HK-2 (cell line): ENCODE measurements at regions not wholly inside any gene's neighbourhood (a gene's known extent, or its start where the extent isn't known, plus 50 kb on each side); places are given as distances from the start of the nearest gene placed in this dataset.

Source experiments
- DNase-seq: peaks from one replicate; pipeline ENCODE4 v3.0.0-alpha.2; 2018; ENCODE audit not compliant: unreplicated experiment

- DNase-seq: no peak
Observed at GRCh38 chr1:175865041-175865766, 121.8 kb upstream of the TNR start.

GRCh38 chr1:175864625-175865024, 121.2 kb upstream of the TNR start:
- DNase-seq: no peak

DNA sequence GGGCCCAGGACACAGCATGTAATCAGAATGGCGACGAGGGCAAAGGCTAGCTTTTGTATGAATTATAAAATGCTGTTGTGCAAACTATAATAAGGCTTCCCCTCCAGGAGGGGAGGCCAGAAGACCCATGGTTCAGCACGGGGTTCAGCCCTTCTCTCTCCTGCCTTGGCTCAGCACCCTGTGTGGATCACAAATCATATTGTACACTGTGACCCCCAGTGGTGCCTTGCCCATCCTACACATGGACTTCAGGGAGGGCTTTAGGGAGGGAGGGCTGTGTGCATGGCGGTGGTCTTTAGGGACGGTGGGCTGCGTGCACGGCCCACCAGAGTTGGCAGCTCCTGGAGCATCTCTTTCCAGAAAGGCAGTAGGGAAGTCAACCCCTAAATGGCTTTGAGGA, 120.8 kb upstream of the TNR start:
- DNase-seq: no peak

DNA sequence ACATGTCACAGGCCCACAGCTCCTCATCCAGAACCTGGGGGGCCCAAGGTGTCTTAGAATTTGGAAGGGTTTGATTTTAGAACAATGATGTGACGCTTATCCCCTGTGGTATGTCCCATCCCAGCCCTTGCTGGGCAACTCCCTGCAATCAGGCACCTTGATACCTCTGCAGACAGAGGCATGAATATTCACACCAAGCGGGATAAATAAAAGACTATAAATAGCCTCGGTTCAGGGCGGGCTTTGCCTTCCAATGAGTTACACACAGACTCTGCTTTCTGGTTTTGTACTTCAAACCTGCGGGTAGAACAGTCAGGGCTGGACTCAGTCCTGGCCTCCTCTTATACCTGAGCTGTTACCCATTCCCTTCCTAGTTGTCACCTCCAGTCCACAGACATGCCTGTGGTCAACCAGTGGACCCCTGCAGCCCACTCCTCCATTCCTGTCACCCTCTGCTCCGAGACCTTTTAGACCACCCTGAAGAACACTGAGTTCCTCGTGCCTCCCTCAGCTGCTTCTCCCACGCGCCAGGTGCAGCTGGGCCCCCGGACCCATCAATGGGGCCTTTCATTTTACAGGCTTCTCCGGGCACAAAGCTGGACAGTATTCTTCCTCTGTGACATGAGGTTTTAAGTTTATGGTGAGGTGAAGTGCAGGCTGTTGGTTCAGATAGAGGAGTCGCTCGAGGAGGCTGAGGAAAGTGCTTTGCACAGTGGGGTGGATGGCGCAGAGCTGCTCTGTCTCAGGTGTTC, 120.1 kb upstream of the TNR start:
- DNase-seq: no peak

DNA sequence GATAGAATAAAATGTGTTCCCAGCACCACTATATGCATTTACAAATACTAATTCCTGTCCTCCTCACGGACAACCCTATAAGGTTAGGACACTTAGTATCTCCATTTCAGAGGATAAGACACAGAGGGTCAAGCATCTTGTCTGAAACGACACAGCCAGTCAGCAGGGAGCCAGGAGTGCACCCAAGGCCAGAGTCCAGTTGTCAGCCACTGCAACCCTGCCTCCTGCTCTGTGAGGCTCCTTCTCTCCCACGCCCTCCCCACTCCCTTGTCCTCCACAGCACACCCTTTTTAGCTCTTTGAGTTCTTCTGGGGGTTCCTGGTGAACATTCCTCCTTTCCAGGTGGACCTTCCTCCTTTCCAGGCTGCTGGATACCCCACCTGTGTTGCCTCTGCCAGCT, 119.0 kb upstream of the TNR start:
- no peak for DNase-seq

GRCh38 chr1:175861626-175862367, 118.4 kb upstream of the TNR start:
- DNase-seq: no peak

GRCh38 chr1:175857756-175858155, 114.4 kb upstream of the TNR start:
- DNase-seq: no peak

GRCh38 chr1:175853681-175854080, 110.3 kb upstream of the TNR start:
- DNase-seq: no peak

GRCh38 chr1:175851749-175852148, 108.4 kb upstream of the TNR start:
- no peak for DNase-seq

- no peak for DNase-seq
Observed at GRCh38 chr1:175848329-175848728, 104.9 kb upstream of the TNR start.

- no peak for DNase-seq
Observed at GRCh38 chr1:175845985-175846384, 102.6 kb upstream of the TNR start.

DNA sequence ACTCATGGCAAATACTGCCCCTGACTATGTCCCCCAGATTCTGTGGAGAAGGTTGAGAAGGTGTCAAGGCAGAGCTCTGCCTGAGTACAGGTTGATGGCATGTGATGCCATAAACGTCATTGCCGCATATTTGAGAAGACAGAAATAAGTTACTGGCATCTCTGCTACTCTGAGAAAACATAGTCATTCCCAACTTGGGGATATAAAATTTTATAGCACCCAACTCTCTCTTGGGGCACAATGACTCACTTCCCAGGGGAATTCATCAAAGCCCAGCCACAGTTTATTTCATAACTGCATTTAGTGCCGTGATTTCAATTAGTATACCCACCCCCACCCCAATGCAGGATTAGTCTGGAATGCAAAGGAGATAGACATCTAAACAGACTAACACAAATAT, 101.9 kb upstream of the TNR start:
- no peak for DNase-seq

DNA sequence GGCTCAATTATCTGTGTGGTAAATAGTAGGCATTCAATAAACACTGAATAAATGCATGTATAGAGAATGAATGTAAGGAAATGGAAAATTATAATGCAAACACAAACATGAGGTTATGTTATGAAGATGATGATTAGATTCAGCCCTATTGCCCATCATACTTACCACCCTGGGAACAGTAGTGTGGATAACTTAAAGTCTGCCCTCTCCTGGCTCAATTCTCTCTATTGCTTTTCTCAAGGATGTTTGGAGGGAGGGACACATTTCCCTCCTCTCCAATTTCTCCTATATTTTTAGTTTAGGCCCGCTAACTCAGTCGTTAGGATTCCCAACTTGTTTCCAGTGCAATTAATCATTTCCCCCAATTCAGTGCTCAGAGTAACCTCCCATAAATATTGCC, 101.5 kb upstream of the TNR start:
- no peak for DNase-seq

- DNase-seq: no peak
Observed at GRCh38 chr1:175842550-175842949, 99.2 kb upstream of the TNR start.

- no peak for DNase-seq
Observed at GRCh38 chr1:175841738-175842187, 98.4 kb upstream of the TNR start.

- DNase-seq: no peak
Observed at GRCh38 chr1:175840787-175841186, 97.4 kb upstream of the TNR start.

DNA sequence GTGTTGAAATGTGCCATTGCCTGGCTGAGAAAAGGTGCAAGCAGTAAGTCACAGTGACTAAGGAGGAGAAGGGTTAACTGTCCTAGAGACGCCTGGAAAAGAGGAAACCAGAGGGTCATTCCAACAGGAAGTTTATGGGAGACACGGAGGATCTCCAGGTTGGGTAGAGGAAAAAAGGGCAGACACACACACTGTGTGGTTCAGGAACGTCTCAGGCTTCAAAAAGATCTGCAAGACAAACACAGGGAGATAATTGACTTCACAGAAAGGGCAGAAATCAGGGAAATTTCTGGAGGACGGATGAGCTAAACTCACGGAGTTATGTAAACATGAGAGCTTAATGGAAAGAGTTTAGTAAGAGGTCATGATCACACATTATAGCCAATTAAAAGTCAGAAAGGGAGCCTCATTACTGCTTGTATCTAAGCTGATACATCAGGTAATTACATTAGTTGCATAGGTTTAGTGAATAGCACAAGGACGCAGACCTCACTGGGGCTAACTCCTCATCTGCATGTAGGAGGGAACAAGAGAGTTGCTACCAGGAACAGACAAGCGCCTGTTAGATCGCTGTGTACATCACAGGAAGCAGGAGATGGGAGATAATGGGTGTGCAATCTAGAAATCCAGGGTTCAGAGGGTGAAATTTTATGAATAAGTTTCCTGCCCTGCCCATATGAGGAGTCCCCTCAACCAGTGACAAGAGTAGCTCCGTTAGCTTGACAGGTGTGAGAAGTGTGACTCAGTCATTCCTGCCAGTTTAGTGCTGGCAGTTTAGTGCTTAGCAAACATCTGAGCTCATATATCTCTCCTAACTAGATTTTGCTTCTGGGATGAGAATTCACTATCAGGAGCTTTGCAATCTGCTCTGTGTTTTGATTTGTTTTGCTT, 96.6 kb upstream of the TNR start:
- no peak for DNase-seq

DNA sequence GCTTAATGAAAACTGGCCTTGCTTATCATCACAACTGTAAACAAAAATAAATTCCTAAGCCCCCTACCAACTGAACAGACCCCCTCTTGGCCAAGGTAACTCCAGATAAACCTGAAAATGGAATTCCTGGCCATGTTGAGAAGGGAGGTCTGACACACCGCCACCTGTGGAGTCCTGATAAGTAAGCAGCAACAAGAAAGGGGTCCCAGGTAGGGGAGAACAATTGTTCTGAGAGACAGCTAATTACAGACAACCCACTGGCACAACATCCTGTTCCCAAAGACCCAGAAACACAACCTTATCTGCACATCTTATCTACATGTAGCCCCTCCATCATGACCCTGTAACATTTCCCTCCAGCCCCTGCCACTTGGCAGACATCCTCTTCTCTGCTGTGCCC, 91.2 kb upstream of the TNR start:
- no peak for DNase-seq

GRCh38 chr1:175833951-175834350, 90.6 kb upstream of the TNR start:
- no peak for DNase-seq

- no peak for DNase-seq
Observed at GRCh38 chr1:175833502-175833901, 90.1 kb upstream of the TNR start.

GRCh38 chr1:175830500-175830899, 87.1 kb upstream of the TNR start:
- no peak for DNase-seq

DNA sequence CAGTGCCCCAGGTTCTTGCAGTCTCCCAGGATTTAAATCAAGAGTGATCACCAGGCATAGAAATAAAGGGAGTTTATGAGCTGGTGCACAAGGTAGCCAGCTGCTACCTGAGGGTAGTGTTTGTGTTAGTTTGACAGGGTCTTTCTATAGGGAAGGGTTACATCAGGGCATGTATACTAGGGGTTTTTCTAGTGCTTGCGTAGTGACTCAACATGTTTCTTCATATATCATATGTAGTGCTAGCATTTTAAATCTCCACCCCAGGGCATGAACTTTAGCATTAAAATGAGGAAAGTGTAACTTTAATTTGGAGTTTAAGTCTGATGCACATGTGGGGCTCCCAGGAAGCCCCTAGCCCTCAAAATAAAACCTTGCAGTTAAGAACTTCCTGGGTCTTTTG, 86.5 kb upstream of the TNR start:
- DNase-seq: no peak
